Testis (tissue), 2 donors: ENCODE measurements at regions not wholly inside any gene's neighbourhood (a gene's known extent, or its start where the extent isn't known, plus 50 kb on each side); places are given as distances from the start of the nearest gene placed in this dataset.

ENCODE experiments used
- POLR2A ChIP-seq: fragments of 450-650 bp; IDR thresholded peaks from one replicate; pipeline ENCODE4 v1.6.1; 2017; ENCODE audit warnings: antibody characterized with exemption, mild to moderate bottlenecking, moderate library complexity
- TF ChIP-seq, protein P1 (sequence below), 3 experiments: fragments of 450-650 bp in 2 of 3; fragments of 200-600 bp in 1 of 3; sonication (generic) in 1 of 3; IDR thresholded peaks; one replicate each; pipeline ENCODE4 v1.5.1; 2016 to 2019; ENCODE audit warnings: antibody characterized with exemption in 3 of 3, mild to moderate bottlenecking in 2 of 3, moderate library complexity in 1 of 3

DNA sequence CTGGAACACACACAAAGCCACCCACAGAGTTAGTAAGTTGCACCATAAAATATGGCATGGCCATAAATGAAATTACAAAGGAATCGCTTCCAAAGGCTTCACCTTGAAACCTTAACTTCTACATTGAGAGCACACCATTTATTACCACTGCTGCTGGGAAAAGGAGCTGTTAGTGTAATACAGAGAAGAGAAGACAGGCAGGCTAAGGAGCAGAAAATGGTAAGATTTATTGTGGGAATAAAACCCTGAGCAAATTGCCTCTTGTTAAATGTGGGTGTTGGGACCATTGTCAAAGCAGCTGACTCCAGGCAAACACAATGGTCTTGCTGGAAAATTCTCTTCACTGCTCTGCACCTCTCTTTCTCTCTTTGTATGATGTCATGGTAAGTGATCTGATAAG, 79.2 kb upstream of the NHS start:
- TF ChIP-seq, protein P1, sequence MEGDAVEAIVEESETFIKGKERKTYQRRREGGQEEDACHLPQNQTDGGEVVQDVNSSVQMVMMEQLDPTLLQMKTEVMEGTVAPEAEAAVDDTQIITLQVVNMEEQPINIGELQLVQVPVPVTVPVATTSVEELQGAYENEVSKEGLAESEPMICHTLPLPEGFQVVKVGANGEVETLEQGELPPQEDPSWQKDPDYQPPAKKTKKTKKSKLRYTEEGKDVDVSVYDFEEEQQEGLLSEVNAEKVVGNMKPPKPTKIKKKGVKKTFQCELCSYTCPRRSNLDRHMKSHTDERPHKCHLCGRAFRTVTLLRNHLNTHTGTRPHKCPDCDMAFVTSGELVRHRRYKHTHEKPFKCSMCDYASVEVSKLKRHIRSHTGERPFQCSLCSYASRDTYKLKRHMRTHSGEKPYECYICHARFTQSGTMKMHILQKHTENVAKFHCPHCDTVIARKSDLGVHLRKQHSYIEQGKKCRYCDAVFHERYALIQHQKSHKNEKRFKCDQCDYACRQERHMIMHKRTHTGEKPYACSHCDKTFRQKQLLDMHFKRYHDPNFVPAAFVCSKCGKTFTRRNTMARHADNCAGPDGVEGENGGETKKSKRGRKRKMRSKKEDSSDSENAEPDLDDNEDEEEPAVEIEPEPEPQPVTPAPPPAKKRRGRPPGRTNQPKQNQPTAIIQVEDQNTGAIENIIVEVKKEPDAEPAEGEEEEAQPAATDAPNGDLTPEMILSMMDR (IDR thresholded peaks at IDR 0.05): no peak
- TF ChIP-seq POLR2A: no peak
